GM23338 (cell line): ENCODE measurements at regions not wholly inside any gene's neighbourhood (a gene's known extent, or its start where the extent isn't known, plus 50 kb on each side); places are given as distances from the start of the nearest gene placed in this dataset.

Experiments used
- CREB1 ChIP-seq: fragments of 250-450 bp; sonication (Bioruptor Pico); IDR thresholded peaks from 2 replicates; pipeline ENCODE4 v1.5.0; 2020; ENCODE audit warnings: low read depth, mild to moderate bottlenecking, moderate library complexity
- CTCF ChIP-seq, 2 experiments: fragments of 200-600 bp in 1 of 2; sonication (generic) in 1 of 2; conservative IDR thresholded peaks; 2 replicates each; pipeline versions ENCODE4 v1.5.1 to v1.6.1; 2016 to 2017; ENCODE audit warnings: antibody characterized with exemption in 2 of 2, low read depth in 2 of 2, mild to moderate bottlenecking in 2 of 2, moderate library complexity in 1 of 2
- ETS1 ChIP-seq: IDR thresholded peaks from 2 replicates; pipeline ENCODE4 v1.6.1; 2016; ENCODE audit warnings: antibody characterized with exemption
- EZH2 ChIP-seq: fragments of 200-600 bp; sonication (generic); IDR thresholded peaks from one replicate; pipeline ENCODE4 v1.8.0; 2017; ENCODE audit warnings: antibody characterized with exemption, mild to moderate bottlenecking, low read depth; ENCODE audit not compliant: unreplicated experiment
- EZH2phosphoT487 ChIP-seq: fragments of 200-600 bp; sonication (generic); IDR thresholded peaks from one replicate; pipeline ENCODE4 v1.8.1; 2018; ENCODE audit warnings: antibody characterized with exemption; ENCODE audit not compliant: unreplicated experiment
- JUNB ChIP-seq: IDR thresholded peaks from one replicate; pipeline ENCODE4 v1.6.1; 2016; ENCODE audit warnings: antibody characterized with exemption; ENCODE audit not compliant: unreplicated experiment
- POLR2AphosphoS5 ChIP-seq: IDR thresholded peaks from 2 replicates; pipeline ENCODE4 v1.6.1; 2016; ENCODE audit warnings: antibody characterized with exemption, low read depth
- REST ChIP-seq: IDR thresholded peaks from one replicate; pipeline ENCODE4 v1.6.1; 2018; ENCODE audit warnings: antibody characterized with exemption; ENCODE audit not compliant: unreplicated experiment

- TF ChIP-seq CTCF (conservative IDR thresholded peaks at IDR 0.05; ENCODE audit: low read depth in 2 of 2) (no peak), ETS1 (no peak), EZH2 (no peak), EZH2phosphoT487 (no peak), POLR2AphosphoS5 (no peak), JUNB (no peak), REST (no peak), CREB1 (no peak)
Measured at GRCh38 chr4:125663896-125664767, 349.4 kb downstream of the FAT4 start.
